ENCODE measurements at regions not wholly inside any gene's neighbourhood (a gene's known extent, or its start where the extent isn't known, plus 50 kb on each side); places are given as distances from the start of the nearest gene placed in this dataset.

- no peaks in the 10 kb centered on the region for H3K4me1 Mint-ChIP-seq
- H3K4me3 Mint-ChIP-seq, result no peak overlapping the region
- H3K27ac Mint-ChIP-seq, result no peak overlapping the region
- H3K36me3 Mint-ChIP-seq (ENCODE audit: low read depth), result no peaks in the 10 kb centered on the region
- ATAC-seq (replicated peaks), result no peak
- H3K27me3 Mint-ChIP-seq, result no peaks in the 10 kb centered on the region
- H3K9me3 Mint-ChIP-seq, result no peaks in the 10 kb centered on the region
These were observed 527.9 kb downstream of the FGF9 start for GRCh38 chr13:22198641-22199217.

GRCh38 chr13:22200440-22200839, 529.6 kb downstream of the FGF9 start:
- H3K36me3 Mint-ChIP-seq (ENCODE audit: low read depth), result no peaks in the 10 kb centered on the region
- H3K9me3 Mint-ChIP-seq, result no peaks in the 10 kb centered on the region

GRCh38 chr13:22201375-22201925, 530.6 kb downstream of the FGF9 start:
- Mint-ChIP-seq H3K4me1 (no peaks in the 10 kb centered on the region), H3K9me3 (no peaks in the 10 kb centered on the region), H3K4me3 (no peak overlapping the region), H3K27me3 (no peaks in the 10 kb centered on the region), H3K27ac (no peak overlapping the region), H3K36me3 (ENCODE audit: low read depth) (no peaks in the 10 kb centered on the region)
- ATAC-seq (replicated peaks), result no peak

More at GRCh38 chr13:22200440-22200839, 529.6 kb downstream of the FGF9 start:
- Mint-ChIP-seq H3K27me3 (no peaks in the 10 kb centered on the region), H3K4me1 (no peaks in the 10 kb centered on the region), H3K27ac (no peak overlapping the region), H3K4me3 (no peak overlapping the region)
- ATAC-seq (replicated peaks), result no peak

- Mint-ChIP-seq H3K36me3 (ENCODE audit: low read depth) (no peaks in the 10 kb centered on the region), H3K4me1 (peaks cover 12% of the 10 kb centered on the region), H3K27me3 (no peaks in the 10 kb centered on the region), H3K9me3 (no peaks in the 10 kb centered on the region), H3K4me3 (no peak overlapping the region), H3K27ac (no peak overlapping the region)
- ATAC-seq (replicated peaks), result no peak
These were observed 539.5 kb downstream of the FGF9 start for GRCh38 chr13:22210134-22210930.

- Mint-ChIP-seq H3K27me3 (no peaks in the 10 kb centered on the region), H3K4me1 (peaks cover 12% of the 10 kb centered on the region), H3K36me3 (ENCODE audit: low read depth) (no peaks in the 10 kb centered on the region), H3K9me3 (no peaks in the 10 kb centered on the region), H3K4me3 (no peak overlapping the region), H3K27ac (no peak overlapping the region)
- peak; percentile 44 for ATAC-seq (replicated peaks)
These were observed 541.0 kb downstream of the FGF9 start for GRCh38 chr13:22211876-22212275.

GRCh38 chr13:22212576-22212975, 541.7 kb downstream of the FGF9 start:
- ATAC-seq (replicated peaks), result no peak
- no peaks in the 10 kb centered on the region for H3K36me3 Mint-ChIP-seq (ENCODE audit: low read depth)
- H3K27me3 Mint-ChIP-seq, result no peaks in the 10 kb centered on the region
- no peak overlapping the region for H3K27ac Mint-ChIP-seq
- H3K9me3 Mint-ChIP-seq, result no peaks in the 10 kb centered on the region
- H3K4me1 Mint-ChIP-seq, result peaks cover 7% of the 10 kb centered on the region
- no peak overlapping the region for H3K4me3 Mint-ChIP-seq

GRCh38 chr13:22214184-22214583, 543.3 kb downstream of the FGF9 start:
- Mint-ChIP-seq H3K27me3 (no peaks in the 10 kb centered on the region), H3K4me3 (no peak overlapping the region), H3K4me1 (peaks cover 16% of the 10 kb centered on the region), H3K9me3 (no peaks in the 10 kb centered on the region), H3K27ac (no peak overlapping the region), H3K36me3 (ENCODE audit: low read depth) (no peaks in the 10 kb centered on the region)
- no peak for ATAC-seq (replicated peaks)

GRCh38 chr13:22218797-22219196, 547.9 kb downstream of the FGF9 start:
- no peak overlapping the region for H3K4me3 Mint-ChIP-seq
- H3K27ac Mint-ChIP-seq, result no peak overlapping the region
- H3K9me3 Mint-ChIP-seq, result no peaks in the 10 kb centered on the region
- H3K27me3 Mint-ChIP-seq, result no peaks in the 10 kb centered on the region
- ATAC-seq (replicated peaks), result no peak
- peaks cover 13% of the 10 kb centered on the region for H3K4me1 Mint-ChIP-seq
- no peaks in the 10 kb centered on the region for H3K36me3 Mint-ChIP-seq (ENCODE audit: low read depth)

- H3K4me1 Mint-ChIP-seq, result peaks cover 13% of the 10 kb centered on the region
- no peak overlapping the region for H3K27ac Mint-ChIP-seq
- ATAC-seq (replicated peaks), result no peak
These were observed 548.8 kb downstream of the FGF9 start for GRCh38 chr13:22219709-22220108.

GRCh38 chr13:22220151-22221135, 549.6 kb downstream of the FGF9 start:
- Mint-ChIP-seq H3K36me3 (ENCODE audit: low read depth) (no peaks in the 10 kb centered on the region), H3K27me3 (no peaks in the 10 kb centered on the region), H3K4me3 (no peak overlapping the region), H3K9me3 (no peaks in the 10 kb centered on the region), H3K27ac (no peak overlapping the region), H3K4me1 (peaks cover 13% of the 10 kb centered on the region)
- ATAC-seq (replicated peaks), result no peak

More at GRCh38 chr13:22219709-22220108, 548.8 kb downstream of the FGF9 start:
- no peaks in the 10 kb centered on the region for H3K36me3 Mint-ChIP-seq (ENCODE audit: low read depth)
- no peaks in the 10 kb centered on the region for H3K9me3 Mint-ChIP-seq
- H3K27me3 Mint-ChIP-seq, result no peaks in the 10 kb centered on the region
- no peak overlapping the region for H3K4me3 Mint-ChIP-seq

- no peak for ATAC-seq (replicated peaks)
- H3K27ac Mint-ChIP-seq, result no peak overlapping the region
- no peaks in the 10 kb centered on the region for H3K9me3 Mint-ChIP-seq
- peaks cover 12% of the 10 kb centered on the region for H3K4me1 Mint-ChIP-seq
- H3K4me3 Mint-ChIP-seq, result no peak overlapping the region
- H3K27me3 Mint-ChIP-seq, result no peaks in the 10 kb centered on the region
- no peaks in the 10 kb centered on the region for H3K36me3 Mint-ChIP-seq (ENCODE audit: low read depth)
These were observed 552.5 kb downstream of the FGF9 start for GRCh38 chr13:22223411-22223810.

- ATAC-seq (replicated peaks), result no peak
- H3K4me3 Mint-ChIP-seq, result no peak overlapping the region
- H3K27ac Mint-ChIP-seq, result no peak overlapping the region
- H3K27me3 Mint-ChIP-seq, result no peaks in the 10 kb centered on the region
- no peaks in the 10 kb centered on the region for H3K9me3 Mint-ChIP-seq
- no peaks in the 10 kb centered on the region for H3K36me3 Mint-ChIP-seq (ENCODE audit: low read depth)
- H3K4me1 Mint-ChIP-seq, result peaks cover 15% of the 10 kb centered on the region
These were observed 555.2 kb downstream of the FGF9 start for GRCh38 chr13:22226086-22226485.

GRCh38 chr13:22227895-22228294, 557.0 kb downstream of the FGF9 start:
- H3K9me3 Mint-ChIP-seq, result no peaks in the 10 kb centered on the region
- ATAC-seq (replicated peaks), result no peak
- H3K4me1 Mint-ChIP-seq, result peaks cover 15% of the 10 kb centered on the region
- H3K27me3 Mint-ChIP-seq, result no peaks in the 10 kb centered on the region
- no peaks in the 10 kb centered on the region for H3K36me3 Mint-ChIP-seq (ENCODE audit: low read depth)
- no peak overlapping the region for H3K4me3 Mint-ChIP-seq
- no peak overlapping the region for H3K27ac Mint-ChIP-seq

- H3K4me1 Mint-ChIP-seq, result peaks cover 15% of the 10 kb centered on the region
- H3K9me3 Mint-ChIP-seq, result no peaks in the 10 kb centered on the region
- ATAC-seq (replicated peaks), result no peak
- no peaks in the 10 kb centered on the region for H3K27me3 Mint-ChIP-seq
- H3K4me3 Mint-ChIP-seq, result peak overlapping the region; percentile 12
- no peaks in the 10 kb centered on the region for H3K36me3 Mint-ChIP-seq (ENCODE audit: low read depth)
- no peak overlapping the region for H3K27ac Mint-ChIP-seq
These were observed 559.0 kb downstream of the FGF9 start for GRCh38 chr13:22229916-22230315.
